ENCODE measurements at regions not wholly inside any gene's neighbourhood (a gene's known extent, or its start where the extent isn't known, plus 50 kb on each side); places are given as distances from the start of the nearest gene placed in this dataset.

DNA sequence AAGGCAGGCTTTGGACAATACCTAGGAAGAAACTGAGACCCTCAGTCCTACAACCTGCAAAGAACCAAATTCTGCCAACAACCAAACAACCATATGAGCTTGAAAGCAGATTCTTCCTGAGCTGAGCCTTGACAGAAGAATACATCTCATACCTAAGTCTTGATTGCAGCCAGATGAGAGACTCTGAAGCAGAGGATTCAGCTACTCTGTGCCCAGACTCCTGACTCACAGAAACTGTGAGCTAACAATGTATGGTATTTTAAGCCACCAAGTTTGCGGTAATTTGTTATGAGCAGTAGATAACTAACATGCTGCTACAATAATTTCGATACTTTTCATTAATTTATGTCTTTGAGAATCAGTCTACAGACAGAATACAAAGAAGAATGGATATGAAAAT lies 325.1 kb upstream of the CBLB start:
- TF ChIP-seq OSR1 (CRISPR knock-in tag; IDR thresholded peaks at IDR 0.05) (no peak), ISL1 (CRISPR knock-in tag; IDR thresholded peaks at IDR 0.05) (no peak), ZC3H10 (CRISPR knock-in tag; IDR thresholded peaks at IDR 0.05) (no peak), CSDC2 (CRISPR knock-in tag; IDR thresholded peaks at IDR 0.05) (no peak), BACH2 (CRISPR knock-in tag; IDR thresholded peaks at IDR 0.05; ENCODE audit: borderline replicate concordance) (no peak), ZNF8 (CRISPR knock-in tag; IDR thresholded peaks at IDR 0.05) (no peak), RARB (CRISPR knock-in tag; IDR thresholded peaks at IDR 0.05) (no peak), PPARA (CRISPR knock-in tag; IDR thresholded peaks at IDR 0.05; ENCODE audit: borderline replicate concordance) (no peak), TOX (CRISPR knock-in tag; IDR thresholded peaks at IDR 0.05; ENCODE audit: borderline replicate concordance) (no peak), ZFP30 (CRISPR knock-in tag; IDR thresholded peaks at IDR 0.05) (no peak), GLIS3 (CRISPR knock-in tag; IDR thresholded peaks at IDR 0.05) (no peak), TCF4 (CRISPR knock-in tag; IDR thresholded peaks at IDR 0.05; ENCODE audit: borderline replicate concordance) (no peak), ESRRG (CRISPR knock-in tag; IDR thresholded peaks at IDR 0.05) (no peak)
- TF ChIP-seq, protein P1, sequence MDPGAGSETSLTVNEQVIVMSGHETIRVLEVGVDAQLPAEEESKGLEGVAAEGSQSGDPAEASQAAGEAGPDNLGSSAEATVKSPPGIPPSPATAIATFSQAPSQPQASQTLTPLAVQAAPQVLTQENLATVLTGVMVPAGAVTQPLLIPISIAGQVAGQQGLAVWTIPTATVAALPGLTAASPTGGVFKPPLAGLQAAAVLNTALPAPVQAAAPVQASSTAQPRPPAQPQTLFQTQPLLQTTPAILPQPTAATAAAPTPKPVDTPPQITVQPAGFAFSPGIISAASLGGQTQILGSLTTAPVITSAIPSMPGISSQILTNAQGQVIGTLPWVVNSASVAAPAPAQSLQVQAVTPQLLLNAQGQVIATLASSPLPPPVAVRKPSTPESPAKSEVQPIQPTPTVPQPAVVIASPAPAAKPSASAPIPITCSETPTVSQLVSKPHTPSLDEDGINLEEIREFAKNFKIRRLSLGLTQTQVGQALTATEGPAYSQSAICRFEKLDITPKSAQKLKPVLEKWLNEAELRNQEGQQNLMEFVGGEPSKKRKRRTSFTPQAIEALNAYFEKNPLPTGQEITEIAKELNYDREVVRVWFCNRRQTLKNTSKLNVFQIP (CRISPR knock-in tag; IDR thresholded peaks at IDR 0.05; ENCODE audit: borderline replicate concordance, low read depth) = no peak
- TF ChIP-seq, protein P2, sequence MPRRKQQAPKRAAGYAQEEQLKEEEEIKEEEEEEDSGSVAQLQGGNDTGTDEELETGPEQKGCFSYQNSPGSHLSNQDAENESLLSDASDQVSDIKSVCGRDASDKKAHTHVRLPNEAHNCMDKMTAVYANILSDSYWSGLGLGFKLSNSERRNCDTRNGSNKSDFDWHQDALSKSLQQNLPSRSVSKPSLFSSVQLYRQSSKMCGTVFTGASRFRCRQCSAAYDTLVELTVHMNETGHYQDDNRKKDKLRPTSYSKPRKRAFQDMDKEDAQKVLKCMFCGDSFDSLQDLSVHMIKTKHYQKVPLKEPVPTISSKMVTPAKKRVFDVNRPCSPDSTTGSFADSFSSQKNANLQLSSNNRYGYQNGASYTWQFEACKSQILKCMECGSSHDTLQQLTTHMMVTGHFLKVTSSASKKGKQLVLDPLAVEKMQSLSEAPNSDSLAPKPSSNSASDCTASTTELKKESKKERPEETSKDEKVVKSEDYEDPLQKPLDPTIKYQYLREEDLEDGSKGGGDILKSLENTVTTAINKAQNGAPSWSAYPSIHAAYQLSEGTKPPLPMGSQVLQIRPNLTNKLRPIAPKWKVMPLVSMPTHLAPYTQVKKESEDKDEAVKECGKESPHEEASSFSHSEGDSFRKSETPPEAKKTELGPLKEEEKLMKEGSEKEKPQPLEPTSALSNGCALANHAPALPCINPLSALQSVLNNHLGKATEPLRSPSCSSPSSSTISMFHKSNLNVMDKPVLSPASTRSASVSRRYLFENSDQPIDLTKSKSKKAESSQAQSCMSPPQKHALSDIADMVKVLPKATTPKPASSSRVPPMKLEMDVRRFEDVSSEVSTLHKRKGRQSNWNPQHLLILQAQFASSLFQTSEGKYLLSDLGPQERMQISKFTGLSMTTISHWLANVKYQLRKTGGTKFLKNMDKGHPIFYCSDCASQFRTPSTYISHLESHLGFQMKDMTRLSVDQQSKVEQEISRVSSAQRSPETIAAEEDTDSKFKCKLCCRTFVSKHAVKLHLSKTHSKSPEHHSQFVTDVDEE (CRISPR knock-in tag; IDR thresholded peaks at IDR 0.05) = no peak
- TF ChIP-seq, protein P3, sequence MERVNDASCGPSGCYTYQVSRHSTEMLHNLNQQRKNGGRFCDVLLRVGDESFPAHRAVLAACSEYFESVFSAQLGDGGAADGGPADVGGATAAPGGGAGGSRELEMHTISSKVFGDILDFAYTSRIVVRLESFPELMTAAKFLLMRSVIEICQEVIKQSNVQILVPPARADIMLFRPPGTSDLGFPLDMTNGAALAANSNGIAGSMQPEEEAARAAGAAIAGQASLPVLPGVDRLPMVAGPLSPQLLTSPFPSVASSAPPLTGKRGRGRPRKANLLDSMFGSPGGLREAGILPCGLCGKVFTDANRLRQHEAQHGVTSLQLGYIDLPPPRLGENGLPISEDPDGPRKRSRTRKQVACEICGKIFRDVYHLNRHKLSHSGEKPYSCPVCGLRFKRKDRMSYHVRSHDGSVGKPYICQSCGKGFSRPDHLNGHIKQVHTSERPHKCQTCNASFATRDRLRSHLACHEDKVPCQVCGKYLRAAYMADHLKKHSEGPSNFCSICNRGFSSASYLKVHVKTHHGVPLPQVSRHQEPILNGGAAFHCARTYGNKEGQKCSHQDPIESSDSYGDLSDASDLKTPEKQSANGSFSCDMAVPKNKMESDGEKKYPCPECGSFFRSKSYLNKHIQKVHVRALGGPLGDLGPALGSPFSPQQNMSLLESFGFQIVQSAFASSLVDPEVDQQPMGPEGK (CRISPR knock-in tag; IDR thresholded peaks at IDR 0.05; ENCODE audit: borderline replicate concordance) = no peak
- ATAC-seq = no peak

DNA sequence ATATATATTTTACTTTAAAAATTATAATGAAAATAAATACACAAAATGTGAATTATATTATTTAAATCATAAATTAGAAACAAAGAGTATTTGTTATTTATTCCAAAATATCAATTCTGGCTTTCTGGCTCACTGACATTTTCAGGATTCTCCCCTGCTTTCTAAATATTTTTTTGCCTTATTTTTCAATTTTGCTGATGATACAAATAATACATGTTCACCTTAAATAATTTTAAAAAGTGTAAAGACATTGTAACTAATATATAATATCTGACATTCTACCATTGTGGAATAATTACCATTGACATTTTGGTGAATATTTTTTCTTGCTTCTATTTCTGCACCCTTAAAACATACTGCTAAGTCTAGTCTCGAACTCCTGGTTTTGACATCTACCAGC lies 325.9 kb upstream of the CBLB start:
- TF ChIP-seq ZNF8 (CRISPR knock-in tag; IDR thresholded peaks at IDR 0.05) = no peak
- TF ChIP-seq CSDC2 (CRISPR knock-in tag; IDR thresholded peaks at IDR 0.05) = no peak
- no peak for TF ChIP-seq ZFP3 (CRISPR knock-in tag; IDR thresholded peaks at IDR 0.05)
- TF ChIP-seq SNAI2 (CRISPR knock-in tag; IDR thresholded peaks at IDR 0.05) = no peak
- TF ChIP-seq, protein P3 (CRISPR knock-in tag; IDR thresholded peaks at IDR 0.05; ENCODE audit: borderline replicate concordance) = no peak
- TF ChIP-seq, protein P4, sequence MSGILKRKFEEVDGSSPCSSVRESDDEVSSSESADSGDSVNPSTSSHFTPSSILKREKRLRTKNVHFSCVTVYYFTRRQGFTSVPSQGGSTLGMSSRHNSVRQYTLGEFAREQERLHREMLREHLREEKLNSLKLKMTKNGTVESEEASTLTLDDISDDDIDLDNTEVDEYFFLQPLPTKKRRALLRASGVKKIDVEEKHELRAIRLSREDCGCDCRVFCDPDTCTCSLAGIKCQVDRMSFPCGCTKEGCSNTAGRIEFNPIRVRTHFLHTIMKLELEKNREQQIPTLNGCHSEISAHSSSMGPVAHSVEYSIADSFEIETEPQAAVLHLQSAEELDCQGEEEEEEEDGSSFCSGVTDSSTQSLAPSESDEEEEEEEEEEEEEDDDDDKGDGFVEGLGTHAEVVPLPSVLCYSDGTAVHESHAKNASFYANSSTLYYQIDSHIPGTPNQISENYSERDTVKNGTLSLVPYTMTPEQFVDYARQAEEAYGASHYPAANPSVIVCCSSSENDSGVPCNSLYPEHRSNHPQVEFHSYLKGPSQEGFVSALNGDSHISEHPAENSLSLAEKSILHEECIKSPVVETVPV (CRISPR knock-in tag; IDR thresholded peaks at IDR 0.05) = no peak
- TF ChIP-seq ZNF70 (CRISPR knock-in tag; IDR thresholded peaks at IDR 0.05) = no peak
- TF ChIP-seq, protein P2 (CRISPR knock-in tag; IDR thresholded peaks at IDR 0.05) = no peak
- TF ChIP-seq OSR1 (CRISPR knock-in tag; IDR thresholded peaks at IDR 0.05) = no peak
- TF ChIP-seq BACH2 (CRISPR knock-in tag; IDR thresholded peaks at IDR 0.05; ENCODE audit: borderline replicate concordance) = no peak
- TF ChIP-seq TOX (CRISPR knock-in tag; IDR thresholded peaks at IDR 0.05; ENCODE audit: borderline replicate concordance) = no peak
- TF ChIP-seq ISL1 (CRISPR knock-in tag; IDR thresholded peaks at IDR 0.05) = no peak
- TF ChIP-seq ESRRG (CRISPR knock-in tag; IDR thresholded peaks at IDR 0.05) = no peak
- no peak for TF ChIP-seq ZC3H10 (CRISPR knock-in tag; IDR thresholded peaks at IDR 0.05)
- TF ChIP-seq, protein P1 (CRISPR knock-in tag; IDR thresholded peaks at IDR 0.05; ENCODE audit: borderline replicate concordance, low read depth) = no peak
- ATAC-seq = no peak

Data from SK-N-SH treated with all-trans-retinoic acid at 6 μM for 48 hours (cell line).